GM12891 (cell line): ENCODE measurements at regions not wholly inside any gene's neighbourhood (a gene's known extent, or its start where the extent isn't known, plus 50 kb on each side); places are given as distances from the start of the nearest gene placed in this dataset.

Experiments
- POLR2A ChIP-seq: IDR thresholded peaks from 2 replicates; pipeline ENCODE4 v1.6.1; 2011; ENCODE audit warnings: low read depth, low read length, control low read depth
- POLR2AphosphoS5 ChIP-seq: IDR thresholded peaks from 2 replicates; pipeline ENCODE4 v1.6.1; 2011; ENCODE audit warnings: low read depth, low read length, control low read depth
- POU2F2 ChIP-seq: IDR thresholded peaks from 2 replicates; pipeline ENCODE4 v1.6.1; 2011; ENCODE audit warnings: low read depth, mild to moderate bottlenecking, control low read depth, low read length, moderate library complexity
- TAF1 ChIP-seq: IDR thresholded peaks from 2 replicates; pipeline ENCODE4 v1.6.1; 2011; ENCODE audit warnings: low read depth, low read length, control low read depth

DNA sequence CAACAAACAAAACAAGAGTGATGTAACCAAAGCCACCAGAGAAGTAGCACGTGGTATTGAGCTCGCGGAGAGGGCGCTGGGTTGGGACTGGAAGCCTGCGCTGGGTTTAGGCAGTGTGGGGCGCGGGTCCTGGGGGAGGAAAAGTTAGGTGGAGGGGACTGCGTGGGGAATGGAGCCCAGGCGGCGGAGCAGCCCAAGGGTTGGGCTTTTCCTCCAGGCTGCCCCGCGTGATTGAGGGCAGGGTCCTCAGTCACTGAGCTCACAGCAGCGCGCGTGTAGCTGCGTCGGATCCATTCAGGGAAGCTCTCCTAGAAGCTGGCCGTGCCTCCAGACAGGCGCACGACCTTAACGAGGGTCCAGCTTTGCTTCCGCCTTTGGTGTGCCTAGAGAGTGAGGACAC, 357.4 kb downstream of the GALR1 start:
- TF ChIP-seq POLR2A (no peak), TAF1 (no peak), POLR2AphosphoS5 (no peak), POU2F2 (no peak)
